Neural progenitor cell (in vitro differentiated cells): ENCODE measurements at regions not wholly inside any gene's neighbourhood (a gene's known extent, or its start where the extent isn't known, plus 50 kb on each side); places are given as distances from the start of the nearest gene placed in this dataset.

ENCODE experiments used
- DNase-seq: peaks from one replicate; pipeline ENCODE4 v3.0.0-alpha.2; 2016; ENCODE audit warnings: low spot score
- H2AFZ ChIP-seq: fragments of 200-600 bp; sonication (generic); replicated peaks from 2 replicates; pipeline ENCODE4 v1.6.1; 2016; ENCODE audit warnings: antibody characterized with exemption
- H3F3A ChIP-seq: fragments of 200-600 bp; sonication (generic); 2 replicates; pipeline ENCODE4 v1.6.1; 2016; ENCODE audit warnings: antibody characterized with exemption, low read depth
- H3K27ac ChIP-seq: fragments of 200-600 bp; sonication (generic); 2 replicates; pipeline ENCODE4 v1.5.1; 2016; ENCODE audit warnings: mild to moderate bottlenecking
- H3K27me3 ChIP-seq: fragments of 200-600 bp; sonication (generic); 2 replicates; pipeline ENCODE4 v1.6.1; 2016; ENCODE audit warnings: mild to moderate bottlenecking, moderate library complexity
- H3K36me3 ChIP-seq: fragments of 200-600 bp; sonication (generic); 2 replicates; pipeline ENCODE4 v1.5.1; 2016
- H3K4me1 ChIP-seq: fragments of 200-600 bp; sonication (generic); 2 replicates; pipeline ENCODE4 v1.6.1; 2016; ENCODE audit warnings: mixed run types
- H3K4me2 ChIP-seq: fragments of 200-600 bp; sonication (generic); 2 replicates; pipeline ENCODE4 v1.6.1; 2016
- H3K4me3 ChIP-seq: fragments of 200-600 bp; sonication (generic); 2 replicates; pipeline ENCODE4 v1.5.1; 2016
- H3K79me2 ChIP-seq: fragments of 200-600 bp; sonication (generic); 2 replicates; pipeline ENCODE4 v1.6.1; 2016; ENCODE audit warnings: low read depth
- H3K9ac ChIP-seq: fragments of 200-600 bp; sonication (generic); 2 replicates; pipeline ENCODE4 v1.6.1; 2016
- H3K9me3 ChIP-seq: fragments of 200-600 bp; sonication (generic); 2 replicates; pipeline ENCODE4 v1.5.1; 2016; ENCODE audit warnings: low read depth
- H4K20me1 ChIP-seq: fragments of 200-600 bp; sonication (generic); 2 replicates; pipeline ENCODE4 v1.6.1; 2016; ENCODE audit warnings: low read depth
- H3K27ac Mint-ChIP-seq: 3 replicates; pipeline ENCODE4 v1.8.0; 2021; ENCODE audit warnings: mixed read lengths
- H3K27me3 Mint-ChIP-seq: 2 replicates; pipeline ENCODE4 v1.8.0; 2022; ENCODE audit warnings: low read depth, mild to moderate bottlenecking, inconsistent platforms, moderate library complexity, mixed read lengths; ENCODE audit not compliant: insufficient read depth
- H3K36me3 Mint-ChIP-seq: 3 replicates; pipeline ENCODE4 v1.8.0; 2021; ENCODE audit warnings: mixed read lengths
- H3K4me1 Mint-ChIP-seq: 3 replicates; pipeline ENCODE4 v1.8.0; 2021; ENCODE audit warnings: mixed read lengths
- H3K4me3 Mint-ChIP-seq: 3 replicates; pipeline ENCODE4 v1.8.0; 2021; ENCODE audit warnings: mild to moderate bottlenecking, moderate library complexity, mixed read lengths
- H3K9me3 Mint-ChIP-seq: 3 replicates; pipeline ENCODE4 v1.8.0; 2020; ENCODE audit warnings: mixed read lengths
- EZH2 ChIP-seq: fragments of 200-600 bp; sonication (generic); IDR thresholded peaks from 2 replicates; pipeline ENCODE4 v1.6.1; 2017; ENCODE audit warnings: antibody characterized with exemption, mild to moderate bottlenecking, moderate library complexity
- EZH2phosphoT487 ChIP-seq: fragments of 200-600 bp; sonication (generic); IDR thresholded peaks from 2 replicates; pipeline ENCODE4 v1.6.1; 2017; ENCODE audit warnings: antibody characterized with exemption
- TF ChIP-seq, protein P1 (sequence below): fragments of 200-600 bp; sonication (generic); IDR thresholded peaks from 2 replicates; pipeline ENCODE4 v1.5.1; 2017; ENCODE audit warnings: antibody characterized with exemption, mild to moderate bottlenecking

DNA sequence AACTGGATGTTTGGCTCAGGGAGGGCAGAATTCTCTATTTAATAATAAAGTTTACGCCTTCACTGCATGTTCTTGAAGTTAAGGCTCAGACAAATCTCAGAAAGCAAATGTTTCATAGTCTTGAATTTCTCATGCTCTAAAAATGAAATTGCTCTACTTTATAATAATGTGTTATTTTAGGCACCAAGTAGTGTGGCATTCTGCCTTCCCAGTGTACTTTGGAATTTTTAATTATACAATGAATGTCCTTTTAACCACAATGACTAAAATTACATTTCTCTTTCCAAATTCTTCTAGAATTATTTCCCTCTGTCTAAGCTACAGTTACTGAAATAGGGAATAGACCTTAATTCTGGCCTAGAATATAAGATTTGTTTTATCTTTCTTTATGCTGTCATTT lies 97.9 kb upstream of the PDE5A start:
- Mint-ChIP-seq H3K27me3 (no peaks in the 10 kb centered on the region), H3K4me3 (no peak overlapping the region), H3K9me3 (peaks cover 5% of the 10 kb centered on the region), H3K36me3 (no peaks in the 10 kb centered on the region), H3K4me1 (peaks cover 6% of the 10 kb centered on the region), H3K27ac (no peak overlapping the region)
- Histone ChIP-seq H3K4me3 (no peak overlapping the region), H3K79me2 (no peaks in the 10 kb centered on the region), H3K36me3 (no peaks in the 10 kb centered on the region), H4K20me1 (no peaks in the 10 kb centered on the region), H3K9me3 (no peaks in the 10 kb centered on the region), H3K4me1 (no peaks in the 10 kb centered on the region), H2AFZ (no peak overlapping the region), H3K27me3 (no peaks in the 10 kb centered on the region), H3K27ac (no peak overlapping the region), H3K9ac (no peak overlapping the region), H3K4me2 (no peak overlapping the region), H3F3A (no peaks in the 10 kb centered on the region)
- no peak for DNase-seq
- TF ChIP-seq, protein P1, sequence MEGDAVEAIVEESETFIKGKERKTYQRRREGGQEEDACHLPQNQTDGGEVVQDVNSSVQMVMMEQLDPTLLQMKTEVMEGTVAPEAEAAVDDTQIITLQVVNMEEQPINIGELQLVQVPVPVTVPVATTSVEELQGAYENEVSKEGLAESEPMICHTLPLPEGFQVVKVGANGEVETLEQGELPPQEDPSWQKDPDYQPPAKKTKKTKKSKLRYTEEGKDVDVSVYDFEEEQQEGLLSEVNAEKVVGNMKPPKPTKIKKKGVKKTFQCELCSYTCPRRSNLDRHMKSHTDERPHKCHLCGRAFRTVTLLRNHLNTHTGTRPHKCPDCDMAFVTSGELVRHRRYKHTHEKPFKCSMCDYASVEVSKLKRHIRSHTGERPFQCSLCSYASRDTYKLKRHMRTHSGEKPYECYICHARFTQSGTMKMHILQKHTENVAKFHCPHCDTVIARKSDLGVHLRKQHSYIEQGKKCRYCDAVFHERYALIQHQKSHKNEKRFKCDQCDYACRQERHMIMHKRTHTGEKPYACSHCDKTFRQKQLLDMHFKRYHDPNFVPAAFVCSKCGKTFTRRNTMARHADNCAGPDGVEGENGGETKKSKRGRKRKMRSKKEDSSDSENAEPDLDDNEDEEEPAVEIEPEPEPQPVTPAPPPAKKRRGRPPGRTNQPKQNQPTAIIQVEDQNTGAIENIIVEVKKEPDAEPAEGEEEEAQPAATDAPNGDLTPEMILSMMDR = no peak
- TF ChIP-seq EZH2 = no peak
- no peak for TF ChIP-seq EZH2phosphoT487

DNA sequence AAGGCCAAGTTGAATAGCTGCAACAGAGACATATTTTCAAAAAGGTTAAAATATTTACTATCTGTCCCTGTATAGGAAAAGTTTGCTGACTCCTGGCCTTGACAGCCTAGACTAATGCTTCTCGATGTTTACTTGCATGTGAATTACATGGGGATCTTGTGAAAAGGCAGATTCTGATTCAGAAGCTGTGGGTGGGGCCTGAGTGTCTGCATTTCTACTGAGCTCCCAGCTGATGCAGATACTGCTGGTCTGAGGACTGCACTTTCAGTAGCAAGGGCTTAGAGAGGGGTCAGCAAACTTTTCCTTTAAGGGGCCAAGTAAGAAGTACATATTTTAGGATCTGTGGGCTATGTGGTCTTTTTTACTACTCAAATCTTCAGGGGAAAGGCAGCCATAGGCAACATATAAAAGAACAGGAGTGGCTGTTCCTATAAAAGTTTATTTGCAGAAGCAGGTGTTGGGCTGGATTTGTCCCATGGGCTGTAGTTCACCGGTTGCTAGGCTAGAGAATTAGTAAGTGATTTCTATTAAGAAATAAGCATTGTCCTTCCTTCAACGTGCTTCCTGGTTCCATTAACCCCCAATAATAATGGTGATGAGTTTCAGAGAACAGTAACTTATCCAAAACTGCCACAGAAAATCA lies 97.2 kb upstream of the PDE5A start:
- Histone ChIP-seq H2AFZ (no peak overlapping the region), H3K4me1 (no peaks in the 10 kb centered on the region), H3K27ac (no peak overlapping the region), H3K79me2 (no peaks in the 10 kb centered on the region), H4K20me1 (no peaks in the 10 kb centered on the region), H3F3A (no peaks in the 10 kb centered on the region), H3K36me3 (no peaks in the 10 kb centered on the region), H3K27me3 (no peaks in the 10 kb centered on the region), H3K9ac (no peak overlapping the region), H3K4me2 (no peak overlapping the region), H3K4me3 (no peak overlapping the region), H3K9me3 (no peaks in the 10 kb centered on the region)
- DNase-seq = no peak
- Mint-ChIP-seq H3K9me3 (peaks cover 8% of the 10 kb centered on the region), H3K27ac (no peak overlapping the region), H3K4me1 (peaks cover 6% of the 10 kb centered on the region), H3K36me3 (no peaks in the 10 kb centered on the region), H3K4me3 (no peak overlapping the region), H3K27me3 (no peaks in the 10 kb centered on the region)
- TF ChIP-seq, protein P1 = no peak
- TF ChIP-seq EZH2phosphoT487 (no peak), EZH2 (no peak)

DNA sequence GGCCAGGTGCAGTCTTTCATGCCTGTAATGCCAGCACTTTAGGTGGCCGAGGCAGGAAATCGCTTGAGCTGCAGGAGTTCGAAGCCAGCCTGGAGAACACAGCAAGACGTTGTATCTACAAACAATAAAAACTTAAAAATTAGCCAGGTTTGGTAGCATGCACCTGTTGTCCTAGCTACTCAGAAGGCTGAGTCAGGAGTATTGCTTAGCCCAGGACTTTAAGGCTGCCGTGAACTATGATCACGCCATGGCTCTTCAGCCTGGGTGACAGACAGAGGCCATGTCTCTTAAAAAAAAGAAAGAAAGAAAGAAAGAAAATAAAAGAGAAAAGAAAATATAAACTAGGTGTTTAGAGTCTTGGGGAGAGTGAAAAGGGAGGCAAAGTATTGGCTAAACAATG lies 96.4 kb upstream of the PDE5A start:
- no peak overlapping the region for H3K27ac Mint-ChIP-seq
- DNase-seq = no peak
- H3K4me3 Mint-ChIP-seq = no peak overlapping the region
- no peaks in the 10 kb centered on the region for H3K9me3 ChIP-seq
- H3K4me1 Mint-ChIP-seq = peaks cover 6% of the 10 kb centered on the region
- H3K27ac ChIP-seq = no peak overlapping the region
- TF ChIP-seq EZH2 (no peak), EZH2phosphoT487 (no peak)
- TF ChIP-seq, protein P1 = no peak
- H3K9ac ChIP-seq = no peak overlapping the region
- H4K20me1 ChIP-seq = no peaks in the 10 kb centered on the region
- H3K27me3 Mint-ChIP-seq = no peaks in the 10 kb centered on the region
- H3K36me3 ChIP-seq = no peaks in the 10 kb centered on the region
- H2AFZ ChIP-seq = no peak overlapping the region
- no peaks in the 10 kb centered on the region for H3F3A ChIP-seq
- peaks cover 15% of the 10 kb centered on the region for H3K9me3 Mint-ChIP-seq
- no peaks in the 10 kb centered on the region for H3K79me2 ChIP-seq
- H3K4me2 ChIP-seq = no peak overlapping the region
- no peak overlapping the region for H3K4me3 ChIP-seq
- H3K4me1 ChIP-seq = no peaks in the 10 kb centered on the region
- no peaks in the 10 kb centered on the region for H3K36me3 Mint-ChIP-seq
- no peaks in the 10 kb centered on the region for H3K27me3 ChIP-seq
